Body of pancreas (tissue), 4 donors: ENCODE measurements at regions not wholly inside any gene's neighbourhood (a gene's known extent, or its start where the extent isn't known, plus 50 kb on each side); places are given as distances from the start of the nearest gene placed in this dataset.

Source experiments
- POLR2A ChIP-seq, 3 donors: fragments of 450-650 bp; IDR thresholded peaks; one replicate each; pipeline ENCODE4 v1.6.1; 2016; ENCODE audit warnings: antibody characterized with exemption in 3 of 3, mild to moderate bottlenecking in 2 of 3
- TF ChIP-seq, protein P1 (sequence below), 7 experiments: fragments of 450-650 bp in 4 of 7; fragments of 200-600 bp in 3 of 7; sonication (generic) in 3 of 7; IDR thresholded peaks; one replicate each; pipeline ENCODE4 v1.5.1; 2016 to 2019; ENCODE audit warnings: antibody characterized with exemption in 7 of 7

DNA sequence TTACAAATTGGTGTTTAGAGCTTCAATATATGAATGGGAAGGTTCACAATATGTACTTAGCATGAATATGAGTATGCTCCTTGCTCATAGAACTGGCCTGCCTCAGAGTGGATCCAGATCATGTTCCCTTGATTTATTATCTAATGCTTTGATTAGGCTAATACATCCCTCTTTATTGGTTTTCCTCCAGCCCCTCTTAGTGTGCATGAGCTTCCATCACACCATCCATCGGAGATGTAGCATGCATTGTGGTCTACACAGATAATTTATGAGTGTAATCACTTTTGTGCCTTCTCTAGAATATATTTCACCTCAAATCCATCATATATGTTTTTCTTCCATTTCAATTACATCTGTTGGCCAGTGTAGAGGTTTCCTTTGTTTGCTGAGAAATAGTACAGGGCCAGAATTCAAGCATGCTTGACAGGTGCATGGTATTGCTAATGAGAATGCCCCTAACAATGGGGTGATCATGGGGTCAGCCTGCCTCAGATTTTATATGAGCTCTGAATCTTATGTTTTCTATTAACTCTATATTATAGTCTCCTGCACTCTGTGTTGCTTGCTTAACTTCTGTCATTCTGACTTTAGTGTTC lies 786.4 kb upstream of the ARPP21 start:
- no peak for TF ChIP-seq POLR2A (IDR thresholded peaks at IDR 0.05)
- TF ChIP-seq, protein P1, sequence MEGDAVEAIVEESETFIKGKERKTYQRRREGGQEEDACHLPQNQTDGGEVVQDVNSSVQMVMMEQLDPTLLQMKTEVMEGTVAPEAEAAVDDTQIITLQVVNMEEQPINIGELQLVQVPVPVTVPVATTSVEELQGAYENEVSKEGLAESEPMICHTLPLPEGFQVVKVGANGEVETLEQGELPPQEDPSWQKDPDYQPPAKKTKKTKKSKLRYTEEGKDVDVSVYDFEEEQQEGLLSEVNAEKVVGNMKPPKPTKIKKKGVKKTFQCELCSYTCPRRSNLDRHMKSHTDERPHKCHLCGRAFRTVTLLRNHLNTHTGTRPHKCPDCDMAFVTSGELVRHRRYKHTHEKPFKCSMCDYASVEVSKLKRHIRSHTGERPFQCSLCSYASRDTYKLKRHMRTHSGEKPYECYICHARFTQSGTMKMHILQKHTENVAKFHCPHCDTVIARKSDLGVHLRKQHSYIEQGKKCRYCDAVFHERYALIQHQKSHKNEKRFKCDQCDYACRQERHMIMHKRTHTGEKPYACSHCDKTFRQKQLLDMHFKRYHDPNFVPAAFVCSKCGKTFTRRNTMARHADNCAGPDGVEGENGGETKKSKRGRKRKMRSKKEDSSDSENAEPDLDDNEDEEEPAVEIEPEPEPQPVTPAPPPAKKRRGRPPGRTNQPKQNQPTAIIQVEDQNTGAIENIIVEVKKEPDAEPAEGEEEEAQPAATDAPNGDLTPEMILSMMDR (IDR thresholded peaks at IDR 0.05), result no peak
